Common myeloid progenitor, CD34-positive (primary cell): ENCODE measurements at regions not wholly inside any gene's neighbourhood (a gene's known extent, or its start where the extent isn't known, plus 50 kb on each side); places are given as distances from the start of the nearest gene placed in this dataset.
A peak's percentile ranks its signal among the peaks of the same experiment; 100 is the strongest.

Experiments
- CTCF ChIA-PET: fragments of 350-600 bp; sonication (Branson Sonifier 250); formaldehyde crosslinking; loops from one replicate; lab custom pipeline; 2021; ENCODE audit warnings: antibody characterized with exemption; lab: Charles Lee
- POLR2A ChIA-PET: fragments of 350-600 bp; sonication (Branson Sonifier 250); formaldehyde crosslinking; loops from one replicate; lab custom pipeline; 2021; ENCODE audit warnings: antibody characterized with exemption; lab: Charles Lee
- DNase-seq, 3 donors: peaks; one replicate each; pipeline versions ENCODE4 v3.0.0 to v3.0.0-alpha.2; 2013
- H3K27ac ChIP-seq, 2 experiments: 1 replicate in 1 of 2; 2 replicates in 1 of 2; pipeline ENCODE4 v1.7.0; 2013; ENCODE audit warnings: inconsistent platforms in 2 of 2, low read length in 2 of 2, mild to moderate bottlenecking in 2 of 2, low read depth in 1 of 2, moderate library complexity in 1 of 2; ENCODE audit not compliant: severe bottlenecking in 2 of 2, insufficient read depth in 1 of 2, poor library complexity in 1 of 2
- H3K27me3 ChIP-seq, 5 experiments: replicated peaks in 2 of 5; 1 replicate in 3 of 5; 2 replicates in 2 of 5; pipeline versions ENCODE4 v1.6.1 to v1.7.0; 2013; ENCODE audit warnings: low read length in 4 of 5, mild to moderate bottlenecking in 2 of 5, moderate library complexity in 2 of 5, inconsistent platforms in 1 of 5; ENCODE audit not compliant: insufficient read depth in 5 of 5, control insufficient read depth in 4 of 5
- H3K36me3 ChIP-seq, 4 experiments: 1 replicate in 2 of 4; 2 replicates in 2 of 4; pipeline versions ENCODE4 v1.6.1 to v1.7.0; 2013; ENCODE audit warnings: low read length in 3 of 4, control low read depth in 1 of 4, mild to moderate bottlenecking in 1 of 4; ENCODE audit not compliant: control insufficient read depth in 4 of 4, insufficient read depth in 4 of 4
- H3K4me1 ChIP-seq, 4 experiments: 1 replicate in 3 of 4; 2 replicates in 1 of 4; pipeline versions ENCODE4 v1.6.1 to v1.7.1; 2013; ENCODE audit warnings: low read length in 3 of 4, mild to moderate bottlenecking in 3 of 4, control low read depth in 1 of 4, inconsistent platforms in 1 of 4, moderate library complexity in 1 of 4; ENCODE audit not compliant: control insufficient read depth in 4 of 4, insufficient read depth in 4 of 4; ENCODE audit errors: control extremely low read depth in 1 of 4
- H3K4me3 ChIP-seq, 7 experiments: 1 replicate in 4 of 7; 2 replicates in 3 of 7; pipeline versions ENCODE4 v1.5.1 to v1.7.0; 2013; ENCODE audit warnings: mild to moderate bottlenecking in 7 of 7, low read length in 6 of 7, moderate library complexity in 6 of 7, inconsistent platforms in 2 of 7, low read depth in 2 of 7, control low read depth in 1 of 7; ENCODE audit not compliant: insufficient read depth in 4 of 7, control insufficient read depth in 1 of 7; ENCODE audit errors: extremely low read depth in 1 of 7
- H3K9me3 ChIP-seq, 5 experiments: 1 replicate in 4 of 5; 2 replicates in 1 of 5; pipeline versions ENCODE4 v1.6.1 to v1.7.1; 2013; ENCODE audit warnings: low read length in 4 of 5, mild to moderate bottlenecking in 2 of 5, inconsistent platforms in 1 of 5, low read depth in 1 of 5, moderate library complexity in 1 of 5; ENCODE audit not compliant: control insufficient read depth in 4 of 5, insufficient read depth in 2 of 5; ENCODE audit errors: control extremely low read depth in 1 of 5
- WGBS: methylation state at CpG from one replicate; pipeline ENCODE4 v1.1.5; 2013; ENCODE audit not compliant: insufficient coverage; 5-methylcytosine and 5-hydroxymethylcytosine counted together

DNA sequence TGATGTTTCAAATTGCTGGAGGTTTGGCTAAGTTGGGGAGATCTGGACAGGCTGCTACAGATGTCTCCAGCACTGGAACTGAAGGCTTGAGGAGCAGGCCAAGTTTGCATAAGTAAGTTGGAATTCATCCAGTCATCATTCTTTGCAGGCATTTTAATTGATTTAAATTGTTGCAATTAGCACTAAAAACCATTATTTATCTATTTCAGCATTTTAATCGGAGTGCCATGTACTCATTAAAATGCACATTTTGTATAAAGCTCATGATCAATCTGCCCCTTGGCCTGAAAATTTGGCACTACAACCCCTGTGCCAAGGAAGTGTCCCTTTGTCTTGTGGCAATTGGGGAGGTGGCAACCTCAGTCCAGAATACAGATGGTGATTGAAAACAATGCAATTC lies 320.2 kb downstream of the MAT2B start:
- WGBS = 86% methylated on average over 1 of the region's 1 CpG
- Histone ChIP-seq H3K36me3 (no peaks in the 10 kb centered on the region), H3K27ac (no peak overlapping the region), H3K9me3 (peaks cover 0 to 2% (median 0%) of the 10 kb centered on the region in 5 experiments), H3K4me1 (no peaks in the 10 kb centered on the region), H3K4me3 (no peak overlapping the region), H3K27me3 (no peaks in the 10 kb centered on the region)
- POLR2A ChIA-PET = no interaction called here
- no peak for DNase-seq
- CTCF ChIA-PET = no interaction called here

DNA sequence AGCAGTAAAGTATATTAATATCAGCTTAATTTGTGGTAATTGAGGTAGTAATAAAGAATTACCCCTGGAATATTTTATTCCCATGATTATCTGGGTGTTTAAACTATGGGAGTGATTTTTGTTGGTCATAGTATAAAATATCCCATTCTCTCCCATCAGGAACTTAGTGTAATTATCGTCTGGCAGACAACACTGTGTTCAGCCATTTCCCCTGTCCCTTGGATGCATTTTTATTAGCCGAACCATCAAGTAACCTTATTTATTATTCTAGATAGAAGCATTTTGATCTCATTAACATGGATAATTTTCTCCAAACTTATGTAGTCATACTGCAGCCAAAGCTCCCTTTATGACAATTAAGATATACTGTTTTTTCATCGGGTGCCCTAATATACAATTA lies 320.8 kb downstream of the MAT2B start:
- no peaks in the 10 kb centered on the region for H3K4me1 ChIP-seq
- ChIA-PET CTCF (no interaction called here), POLR2A (no interaction called here)
- peaks cover 0 to 2% (median 0%) of the 10 kb centered on the region in 5 experiments for H3K9me3 ChIP-seq
- no peaks in the 10 kb centered on the region for H3K27me3 ChIP-seq
- DNase-seq = no peak
- no peaks in the 10 kb centered on the region for H3K36me3 ChIP-seq
- H3K27ac ChIP-seq = no peak overlapping the region
- WGBS = no CpG with 5 or more reads among the region's 3 CpGs
- no peak overlapping the region for H3K4me3 ChIP-seq

DNA sequence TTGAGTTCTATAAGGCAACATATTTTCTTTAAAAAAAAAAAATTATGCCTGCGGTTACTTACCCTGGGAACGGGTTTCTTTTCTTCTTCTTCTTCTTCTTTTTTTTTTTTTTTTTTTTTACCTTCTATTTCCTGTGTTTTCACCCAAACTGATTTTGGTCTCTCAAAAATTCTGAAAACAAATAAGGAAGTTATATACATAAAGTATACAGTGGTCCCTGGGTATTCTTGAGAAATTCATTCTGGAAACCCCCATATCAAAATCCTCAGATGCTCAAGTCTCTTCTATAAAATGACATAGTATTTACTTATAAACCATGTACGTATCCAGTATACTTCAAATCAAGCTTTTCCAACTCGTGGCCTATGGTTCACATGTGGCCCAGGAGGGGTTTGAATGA lies 326.7 kb downstream of the MAT2B start:
- POLR2A ChIA-PET = no interaction called here
- Histone ChIP-seq H3K4me1 (no peaks in the 10 kb centered on the region), H3K4me3 (no peak overlapping the region), H3K9me3 (peaks cover 0 to 5% (median 0%) of the 10 kb centered on the region in 5 experiments), H3K27ac (no peak overlapping the region), H3K27me3 (no peaks in the 10 kb centered on the region), H3K36me3 (no peaks in the 10 kb centered on the region)
- CTCF ChIA-PET = no interaction called here
- DNase-seq = peak in 1 of 3 donors; percentile 2
- WGBS = no CpG with 5 or more reads among the region's 4 CpGs

DNA sequence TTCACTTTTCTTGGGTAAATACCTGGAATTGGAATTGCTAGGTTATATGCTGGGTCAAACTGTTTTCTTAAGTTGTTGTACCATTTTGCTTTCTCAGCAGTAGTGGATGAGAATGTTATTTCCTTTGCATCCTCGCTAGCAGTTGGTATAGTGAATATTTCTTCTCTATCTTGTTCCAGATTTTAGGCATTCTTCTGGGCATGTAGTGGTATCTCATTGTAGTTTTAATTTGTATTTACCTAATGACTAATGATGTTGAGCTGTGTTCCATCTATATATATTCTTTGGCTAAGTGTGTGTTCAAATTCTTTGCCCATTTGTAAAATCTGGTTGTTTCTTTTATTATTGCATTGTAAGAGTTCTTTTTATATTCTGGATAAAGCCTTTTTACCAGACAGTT lies 333.3 kb downstream of the MAT2B start:
- Histone ChIP-seq H3K9me3 (no peaks in the 10 kb centered on the region), H3K36me3 (no peaks in the 10 kb centered on the region), H3K27me3 (no peaks in the 10 kb centered on the region), H3K4me3 (no peak overlapping the region), H3K27ac (no peak overlapping the region), H3K4me1 (no peaks in the 10 kb centered on the region)
- no peak for DNase-seq
- WGBS = no CpG with 5 or more reads among the region's 1 CpG
- POLR2A ChIA-PET = no interaction called here
- CTCF ChIA-PET = no interaction called here

DNA sequence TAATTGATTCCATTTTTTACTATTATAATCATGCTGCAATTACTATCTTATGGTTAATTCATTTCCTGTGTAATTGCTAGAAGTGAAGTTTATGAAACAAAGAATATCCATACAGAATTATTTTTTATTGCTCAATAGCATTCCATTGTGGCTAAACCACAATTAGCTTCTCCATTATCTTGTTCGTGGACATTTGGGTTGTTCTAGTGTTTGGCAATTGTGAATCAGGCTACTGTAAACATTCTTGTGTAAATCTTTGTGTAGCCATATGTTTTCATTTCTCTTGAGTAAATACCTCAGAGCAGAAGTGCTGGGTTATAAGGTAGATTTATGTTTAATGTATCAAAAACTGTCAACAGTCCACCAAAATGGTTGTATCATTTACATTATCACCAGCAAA lies 341.1 kb downstream of the MAT2B start:
- POLR2A ChIA-PET = no interaction called here
- WGBS = no CpG with 5 or more reads among the region's 1 CpG
- Histone ChIP-seq H3K27me3 (no peaks in the 10 kb centered on the region), H3K36me3 (no peaks in the 10 kb centered on the region), H3K4me3 (no peak overlapping the region), H3K9me3 (no peaks in the 10 kb centered on the region), H3K4me1 (no peaks in the 10 kb centered on the region), H3K27ac (no peak overlapping the region)
- no peak for DNase-seq
- CTCF ChIA-PET = no interaction called here

DNA sequence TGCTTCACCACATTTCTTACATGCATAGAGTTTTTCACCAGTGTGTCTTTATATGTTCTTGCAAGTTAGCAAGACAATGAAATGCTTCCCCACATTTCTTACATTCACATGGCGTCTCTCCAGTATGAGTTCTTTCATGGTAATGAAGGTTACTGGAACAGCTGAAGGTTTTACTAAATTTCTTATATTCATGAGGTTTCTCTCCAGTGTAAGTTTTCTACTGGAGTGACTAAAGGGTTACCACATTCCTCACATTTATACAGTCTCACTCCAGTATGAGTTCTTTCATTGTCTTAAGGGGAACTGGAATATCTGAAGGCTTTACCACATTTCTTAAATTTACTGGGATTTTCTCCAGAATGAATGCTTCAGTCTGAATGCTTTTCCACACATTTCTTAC lies 350.3 kb downstream of the MAT2B start:
- no peak overlapping the region for H3K27ac ChIP-seq
- ChIA-PET CTCF (no interaction called here), POLR2A (no interaction called here)
- no peaks in the 10 kb centered on the region for H3K4me1 ChIP-seq
- no CpG with 5 or more reads among the region's 1 CpG for WGBS
- no peaks in the 10 kb centered on the region for H3K36me3 ChIP-seq
- H3K9me3 ChIP-seq = peaks cover 3 to 23% (median 8%) of the 10 kb centered on the region in 5 experiments
- no peak for DNase-seq
- H3K27me3 ChIP-seq = no peaks in the 10 kb centered on the region
- no peak overlapping the region for H3K4me3 ChIP-seq

DNA sequence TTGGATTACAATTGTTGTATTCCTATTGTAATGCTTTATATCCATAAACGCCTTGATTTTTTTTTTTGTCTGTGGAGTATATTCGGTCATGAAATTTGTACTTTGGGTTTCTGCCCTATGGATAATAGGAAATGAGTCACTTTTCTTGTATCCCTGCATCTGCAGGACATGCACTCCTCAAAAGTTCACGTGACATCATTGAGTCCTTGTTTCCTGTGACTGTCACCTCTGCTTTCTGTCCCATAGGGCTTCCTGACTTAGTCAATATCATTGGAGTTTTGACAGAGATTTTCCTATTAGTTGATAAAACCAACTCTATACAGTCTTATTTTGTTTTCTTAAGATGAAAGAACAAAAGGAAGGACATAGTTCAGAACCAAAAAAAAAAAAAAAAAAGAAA lies 356.3 kb downstream of the MAT2B start:
- POLR2A ChIA-PET = no interaction called here
- Histone ChIP-seq H3K27me3 (no peaks in the 10 kb centered on the region), H3K9me3 (peaks cover 0 to 7% (median 5%) of the 10 kb centered on the region in 5 experiments), H3K36me3 (no peaks in the 10 kb centered on the region), H3K4me1 (no peaks in the 10 kb centered on the region), H3K4me3 (no peak overlapping the region), H3K27ac (no peak overlapping the region)
- 100% methylated on average over 2 of the region's 3 CpGs for WGBS
- CTCF ChIA-PET = no interaction called here
- DNase-seq = no peak
